H1 (cell line): ENCODE measurements at regions not wholly inside any gene's neighbourhood (a gene's known extent, or its start where the extent isn't known, plus 50 kb on each side); places are given as distances from the start of the nearest gene placed in this dataset.

Source experiments
- CTCF ChIA-PET: fragments of 300-600 bp; sonication (Branson Sonifier 250); formaldehyde crosslinking; loops from one replicate; lab custom pipeline; 2021; ENCODE audit not compliant: partially characterized antibody; lab: Charles Lee
- POLR2A ChIA-PET: fragments of 300-600 bp; sonication (Branson Sonifier 250); formaldehyde crosslinking; loops from one replicate; lab custom pipeline; 2021; ENCODE audit warnings: inconsistent platforms; ENCODE audit not compliant: partially characterized antibody; lab: Charles Lee
- DNase-seq, 2 experiments: peaks; one replicate each; pipeline versions ENCODE4 v3.0.0 to v3.0.0-alpha.2; 2010 to 2022; ENCODE audit warnings: low spot score in 2 of 2, low read depth in 1 of 2, mixed read lengths in 1 of 2
- FAIRE-seq: peaks from 2 replicates; lab custom pipeline; 2011; peaks lifted over from hg19 to GRCh38; lab: Jason Lieb, UNC
- H2AFZ ChIP-seq: 2 replicates; pipeline ENCODE4 v1.8.1; 2012; ENCODE audit warnings: low read length, inconsistent platforms
- H2AK5ac ChIP-seq: 2 replicates; pipeline ENCODE4 v1.6.1; 2013; ENCODE audit warnings: low read depth, low read length
- H2BK120ac ChIP-seq: replicated peaks from 2 replicates; pipeline ENCODE3; 2013; ENCODE audit warnings: low read depth, low read length, inconsistent platforms
- H2BK12ac ChIP-seq: 2 replicates; pipeline ENCODE4 v1.6.1; 2013; ENCODE audit warnings: low read depth, low read length
- H2BK15ac ChIP-seq: 2 replicates; pipeline ENCODE4 v1.6.1; 2013; ENCODE audit warnings: low read length
- H2BK20ac ChIP-seq: 2 replicates; pipeline ENCODE4 v1.6.1; 2013; ENCODE audit warnings: low read length
- H2BK5ac ChIP-seq: 2 replicates; pipeline ENCODE4 v1.6.1; 2013; ENCODE audit warnings: low read depth, low read length
- H3K14ac ChIP-seq: 2 replicates; pipeline ENCODE4 v1.6.1; 2013; ENCODE audit warnings: inconsistent platforms; ENCODE audit not compliant: insufficient read length
- H3K18ac ChIP-seq: 2 replicates; pipeline ENCODE4 v1.6.1; 2013; ENCODE audit warnings: low read length; ENCODE audit errors: extremely low read depth
- H3K23ac ChIP-seq: 2 replicates; pipeline ENCODE4 v1.6.1; 2013; ENCODE audit warnings: inconsistent platforms; ENCODE audit not compliant: insufficient read length
- H3K23me2 ChIP-seq: 2 replicates; pipeline ENCODE4 v1.6.1; 2013; ENCODE audit warnings: low read depth, low read length
- H3K27ac ChIP-seq: 2 replicates; pipeline ENCODE4 v1.6.1; 2011; ENCODE audit warnings: low read depth, low read length, inconsistent platforms
- H3K27me3 ChIP-seq, 4 experiments: replicated peaks in 1 of 4; 1 replicate in 1 of 4; 2 replicates in 3 of 4; pipeline versions ENCODE4 v1.6.1 to v1.8.1; 2011 to 2013; ENCODE audit warnings: low read length in 3 of 4, mild to moderate bottlenecking in 3 of 4, inconsistent platforms in 2 of 4, mixed read lengths in 2 of 4, moderate library complexity in 1 of 4; ENCODE audit not compliant: control insufficient read depth in 3 of 4, insufficient read depth in 3 of 4; ENCODE audit errors: extremely low read depth in 1 of 4
- H3K36me3 ChIP-seq, 4 experiments: 2 replicates each; pipeline versions ENCODE4 v1.6.1 to v1.8.1; 2011 to 2013; ENCODE audit warnings: mild to moderate bottlenecking in 4 of 4, low read length in 3 of 4, moderate library complexity in 2 of 4, control low read depth in 1 of 4, inconsistent platforms in 1 of 4; ENCODE audit not compliant: insufficient read depth in 4 of 4, control insufficient read depth in 2 of 4
- H3K4ac ChIP-seq: replicated peaks from 2 replicates; pipeline ENCODE3; 2013; ENCODE audit warnings: low read length, low read depth, mixed read lengths, inconsistent platforms; ENCODE audit not compliant: insufficient read length
- H3K4me1 ChIP-seq, 4 experiments: replicated peaks in 1 of 4; 1 replicate in 1 of 4; 2 replicates in 3 of 4; pipeline versions ENCODE4 v1.6.1 to v1.8.1; 2011 to 2013; ENCODE audit warnings: low read length in 3 of 4, inconsistent platforms in 2 of 4, mixed read lengths in 1 of 4; ENCODE audit not compliant: insufficient read depth in 4 of 4, control insufficient read depth in 3 of 4
- H3K4me2 ChIP-seq, 2 experiments: 2 replicates each; pipeline versions ENCODE4 v1.6.1 to v1.8.1; 2011 to 2013; ENCODE audit warnings: low read depth in 2 of 2, low read length in 2 of 2, control low read depth in 1 of 2, inconsistent platforms in 1 of 2, mild to moderate bottlenecking in 1 of 2; ENCODE audit not compliant: insufficient read depth in 1 of 2
- H3K4me3 ChIP-seq, 4 experiments: fragments of 200-600, 300-600 bp in 1 of 4; sonication (generic), shearing (Covaris generic), sonication (Bioruptor Twin) in 1 of 4; 2 replicates each; pipeline versions ENCODE4 v1.5.1 to v1.8.1; 2011 to 2016; ENCODE audit warnings: low read length in 4 of 4, low read depth in 3 of 4, control low read depth in 2 of 4, inconsistent platforms in 2 of 4, mild to moderate bottlenecking in 2 of 4, mixed read lengths in 1 of 4, moderate library complexity in 1 of 4; ENCODE audit not compliant: insufficient read depth in 2 of 4; ENCODE audit errors: extremely low read depth in 1 of 4
- H3K56ac ChIP-seq: replicated peaks from 2 replicates; pipeline ENCODE3; 2013; ENCODE audit warnings: low read depth, mild to moderate bottlenecking, mixed read lengths, low read length, inconsistent platforms; ENCODE audit not compliant: insufficient read length
- H3K79me1 ChIP-seq: 2 replicates; pipeline ENCODE4 v1.6.1; 2013; ENCODE audit warnings: low read depth, low read length, control low read depth
- H3K79me2 ChIP-seq, 2 experiments: 2 replicates each; pipeline versions ENCODE4 v1.6.1 to v1.8.1; 2012 to 2013; ENCODE audit warnings: low read length in 2 of 2, mild to moderate bottlenecking in 2 of 2, inconsistent platforms in 1 of 2; ENCODE audit not compliant: insufficient read depth in 2 of 2, control insufficient read depth in 1 of 2
- H3K9ac ChIP-seq, 4 experiments: replicated peaks in 1 of 4; 1 replicate in 1 of 4; 2 replicates in 3 of 4; pipeline versions ENCODE4 v1.6.1 to v1.8.1; 2011 to 2013; ENCODE audit warnings: low read depth in 3 of 4, low read length in 3 of 4, control low read depth in 2 of 4, mild to moderate bottlenecking in 2 of 4, moderate library complexity in 2 of 4, inconsistent platforms in 1 of 4; ENCODE audit errors: extremely low read depth in 1 of 4
- H3K9me3 ChIP-seq, 2 experiments: 2 replicates each; pipeline versions ENCODE4 v1.6.1 to v1.8.1; 2012 to 2013; ENCODE audit warnings: mild to moderate bottlenecking in 2 of 2, moderate library complexity in 2 of 2, control low read depth in 1 of 2, inconsistent platforms in 1 of 2, low read depth in 1 of 2, low read length in 1 of 2, mixed read lengths in 1 of 2; ENCODE audit not compliant: insufficient read depth in 2 of 2
- H4K20me1 ChIP-seq, 2 experiments: replicated peaks in 1 of 2; 2 replicates each; pipeline versions ENCODE3 to v1.8.1; 2011 to 2013; ENCODE audit warnings: inconsistent platforms in 2 of 2, low read length in 2 of 2, mild to moderate bottlenecking in 1 of 2; ENCODE audit not compliant: insufficient read depth in 2 of 2, control insufficient read depth in 1 of 2
- H4K5ac ChIP-seq: 2 replicates; pipeline ENCODE4 v1.6.1; 2013; ENCODE audit warnings: low read length, low read depth, mixed read lengths, inconsistent platforms; ENCODE audit not compliant: insufficient read length
- H4K8ac ChIP-seq: 2 replicates; pipeline ENCODE4 v1.8.0; 2013; ENCODE audit warnings: mild to moderate bottlenecking, moderate library complexity, low read length, inconsistent platforms; ENCODE audit not compliant: insufficient read depth; ENCODE audit errors: extremely low read depth
- H4K91ac ChIP-seq: replicated peaks from 2 replicates; pipeline ENCODE3; 2013; ENCODE audit warnings: low read length, mixed read lengths, inconsistent platforms; ENCODE audit not compliant: insufficient read length
- ATF3 ChIP-seq: IDR thresholded peaks from 2 replicates; pipeline ENCODE4 v1.6.1; 2011; ENCODE audit warnings: low read depth, mild to moderate bottlenecking, low read length; ENCODE audit not compliant: insufficient read depth
- BCL11A ChIP-seq, 2 experiments: IDR thresholded peaks; one replicate each; pipeline ENCODE4 v1.6.1; 2011; ENCODE audit warnings: low read depth in 2 of 2, low read length in 2 of 2, mild to moderate bottlenecking in 2 of 2
- CHD1 ChIP-seq: IDR thresholded peaks from 2 replicates; pipeline ENCODE4 v1.6.1; 2012; ENCODE audit warnings: low read depth, low read length, improper control_type of control experiment
- CREB1 ChIP-seq: IDR thresholded peaks from 2 replicates; pipeline ENCODE4 v1.6.1; 2012; ENCODE audit warnings: inconsistent platforms
- CTCF ChIP-seq, 3 experiments: IDR thresholded peaks; 1 replicate in 2 of 3; 2 replicates in 1 of 3; pipeline versions ENCODE4 v1.5.1 to v1.6.1; 2011; ENCODE audit warnings: low read length in 3 of 3, mild to moderate bottlenecking in 3 of 3, inconsistent platforms in 2 of 3, low read depth in 1 of 3, moderate library complexity in 1 of 3; ENCODE audit not compliant: insufficient read depth in 1 of 3; ENCODE audit errors: control extremely low read depth in 1 of 3
- E2F6 ChIP-seq: IDR thresholded peaks from 2 replicates; pipeline ENCODE4 v1.6.1; 2012; ENCODE audit warnings: inconsistent platforms
- HDAC6 ChIP-seq: IDR thresholded peaks from one replicate; pipeline ENCODE4 v1.7.1; 2012; ENCODE audit warnings: low read depth, mild to moderate bottlenecking, inconsistent platforms, low read length, moderate library complexity
- KDM1A ChIP-seq: fragments of 200-600, 300-600 bp; sonication (generic); IDR thresholded peaks from 2 replicates; pipeline ENCODE4 v1.7.1; 2016; ENCODE audit warnings: mild to moderate bottlenecking, low read length, borderline replicate concordance
- POU5F1 ChIP-seq: IDR thresholded peaks from 2 replicates; pipeline ENCODE4 v1.6.1; 2011; ENCODE audit warnings: low read depth, mild to moderate bottlenecking, low read length, moderate library complexity
- SP1 ChIP-seq: IDR thresholded peaks from 2 replicates; pipeline ENCODE4 v1.6.1; 2011; ENCODE audit warnings: low read depth, low read length
- SP2 ChIP-seq: IDR thresholded peaks from 2 replicates; pipeline ENCODE4 v1.6.1; 2012; ENCODE audit warnings: mild to moderate bottlenecking, low read length, inconsistent platforms
- ZNF274 ChIP-seq: IDR thresholded peaks from 2 replicates; pipeline ENCODE4 v1.7.0; 2012; ENCODE audit warnings: low read length, borderline replicate concordance; ENCODE audit errors: extremely low read depth
- WGBS, 2 experiments: shearing (Covaris generic) in 1 of 2; methylation state at CpG; one replicate each; pipeline versions ENCODE4 v1.1.6 to v1.1.7; 2013 to 2015; ENCODE audit warnings: low lambda C conversion rate in 2 of 2, mixed read lengths in 2 of 2, inconsistent platforms in 1 of 2, low coverage in 1 of 2, missing lambda C conversion rate in 1 of 2; ENCODE audit not compliant: insufficient replicate concordance in 2 of 2, insufficient coverage in 1 of 2, insufficient read length in 1 of 2; ENCODE audit errors: extremely low coverage in 1 of 2, missing lambda C conversion rate in 1 of 2; 5-methylcytosine and 5-hydroxymethylcytosine counted together

GRCh38 chr9:13627502-13627901 lies 348.0 kb upstream of the MPDZ start:
- no peak for DNase-seq
- no peak overlapping the region; the same call in 1 of the 2 replicates for H2BK5ac ChIP-seq
- peak overlapping the region; percentile 50; the same call in 1 of the 2 replicates for H2BK12ac ChIP-seq
- H3K4me3 ChIP-seq, result no peak overlapping the region
- H3K14ac ChIP-seq, result no peak overlapping the region
- no peak overlapping the region for H2BK20ac ChIP-seq
- H3K4me1 ChIP-seq, result no peaks in the 10 kb centered on the region
- no peak overlapping the region for H4K5ac ChIP-seq
- no peak overlapping the region for H3K4me2 ChIP-seq
- H2AFZ ChIP-seq, result no peak overlapping the region
- H4K20me1 ChIP-seq, result no peaks in the 10 kb centered on the region
- no peaks in the 10 kb centered on the region for H3K9me3 ChIP-seq
- H3K9ac ChIP-seq, result no peak overlapping the region
- H4K91ac ChIP-seq, result peak overlapping the region; percentile 5
- no peaks in the 10 kb centered on the region for H3K79me1 ChIP-seq
- no peak overlapping the region for H2AK5ac ChIP-seq
- CTCF ChIA-PET, result no interaction called here
- H3K56ac ChIP-seq, result no peak overlapping the region
- H3K27me3 ChIP-seq, result no peaks in the 10 kb centered on the region
- POLR2A ChIA-PET, result no interaction called here
- no peak for FAIRE-seq
- H2BK120ac ChIP-seq, result no peak overlapping the region
- H3K23ac ChIP-seq, result no peak overlapping the region
- peak overlapping the region; percentile 61; the same call in 1 of the 2 replicates for H2BK15ac ChIP-seq
- H3K79me2 ChIP-seq, result no peaks in the 10 kb centered on the region
- H4K8ac ChIP-seq, result peak overlapping the region; percentile 25
- no peaks in the 10 kb centered on the region for H3K36me3 ChIP-seq
- no peak overlapping the region; the same call in 1 of the 2 replicates for H3K18ac ChIP-seq
- no peak overlapping the region for H3K27ac ChIP-seq
- no peaks in the 10 kb centered on the region for H3K23me2 ChIP-seq
- 91% methylated on average over 3 of the region's 3 CpGs; no CpG with 5 or more reads in 1 of the 2 experiments for WGBS, 2 experiments
- no peak overlapping the region for H3K4ac ChIP-seq
- no peak for TF ChIP-seq ZNF274
- TF ChIP-seq HDAC6, result no peak
- no peak for TF ChIP-seq BCL11A (IDR thresholded peaks at IDR 0.05; ENCODE audit: low read depth in 2 of 2, low read length in 2 of 2)
- no peak for TF ChIP-seq KDM1A
- TF ChIP-seq E2F6, result no peak
- no peak for TF ChIP-seq CREB1
- TF ChIP-seq ATF3, result no peak
- TF ChIP-seq SP1, result no peak
- TF ChIP-seq CHD1, result no peak
- no peak for TF ChIP-seq CTCF (IDR thresholded peaks at IDR 0.05; ENCODE audit: control extremely low read depth in 1 of 3, insufficient read depth in 1 of 3, low read depth in 1 of 3, low read length in 3 of 3)
- no peak for TF ChIP-seq POU5F1
- TF ChIP-seq SP2, result no peak
